ENCODE measurements at regions not wholly inside any gene's neighbourhood (a gene's known extent, or its start where the extent isn't known, plus 50 kb on each side); places are given as distances from the start of the nearest gene placed in this dataset.

GRCh38 chr6:137405806-137406205, 88.4 kb downstream of the OLIG3 start:
- no peak for TF ChIP-seq CTCF (IDR thresholded peaks at IDR 0.05 in 2 of 3, conservative IDR thresholded peaks at IDR 0.05 in 1 of 3; ENCODE audit: borderline replicate concordance in 1 of 3, insufficient read depth in 1 of 3, low read depth in 2 of 3, low read length in 2 of 3)
- TF ChIP-seq POLR2AphosphoS5 (IDR thresholded peaks at IDR 0.05; ENCODE audit: low read depth, low read length) = no peak
- no peak for TF ChIP-seq SP1 (IDR thresholded peaks at IDR 0.05; ENCODE audit: low read depth)
- TF ChIP-seq CEBPB (IDR thresholded peaks at IDR 0.05; ENCODE audit: low read depth) = no peak
- TF ChIP-seq ELF1 (IDR thresholded peaks at IDR 0.05; ENCODE audit: borderline replicate concordance, low read depth) = no peak
- no peak for TF ChIP-seq YY1 (IDR thresholded peaks at IDR 0.05; ENCODE audit: extremely low read depth, insufficient replicate concordance, low read depth, low read length)
- TF ChIP-seq POLR2A (IDR thresholded peaks at IDR 0.05; ENCODE audit: borderline replicate concordance, extremely low read depth, insufficient read depth, insufficient read length) = no peak
- no peak for TF ChIP-seq JUND (IDR thresholded peaks at IDR 0.05)
- TF ChIP-seq, protein P1, sequence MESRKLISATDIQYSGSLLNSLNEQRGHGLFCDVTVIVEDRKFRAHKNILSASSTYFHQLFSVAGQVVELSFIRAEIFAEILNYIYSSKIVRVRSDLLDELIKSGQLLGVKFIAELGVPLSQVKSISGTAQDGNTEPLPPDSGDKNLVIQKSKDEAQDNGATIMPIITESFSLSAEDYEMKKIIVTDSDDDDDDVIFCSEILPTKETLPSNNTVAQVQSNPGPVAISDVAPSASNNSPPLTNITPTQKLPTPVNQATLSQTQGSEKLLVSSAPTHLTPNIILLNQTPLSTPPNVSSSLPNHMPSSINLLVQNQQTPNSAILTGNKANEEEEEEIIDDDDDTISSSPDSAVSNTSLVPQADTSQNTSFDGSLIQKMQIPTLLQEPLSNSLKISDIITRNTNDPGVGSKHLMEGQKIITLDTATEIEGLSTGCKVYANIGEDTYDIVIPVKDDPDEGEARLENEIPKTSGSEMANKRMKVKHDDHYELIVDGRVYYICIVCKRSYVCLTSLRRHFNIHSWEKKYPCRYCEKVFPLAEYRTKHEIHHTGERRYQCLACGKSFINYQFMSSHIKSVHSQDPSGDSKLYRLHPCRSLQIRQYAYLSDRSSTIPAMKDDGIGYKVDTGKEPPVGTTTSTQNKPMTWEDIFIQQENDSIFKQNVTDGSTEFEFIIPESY (IDR thresholded peaks at IDR 0.05; ENCODE audit: extremely low read depth, insufficient replicate concordance, low read length) = no peak
- no peak for TF ChIP-seq SIN3A (IDR thresholded peaks at IDR 0.05; ENCODE audit: low read depth)
- no peak for TF ChIP-seq ZFX (IDR thresholded peaks at IDR 0.05)
- no peak for TF ChIP-seq FOSL1 (IDR thresholded peaks at IDR 0.05; ENCODE audit: low read depth)
